ENCODE measurements at regions not wholly inside any gene's neighbourhood (a gene's known extent, or its start where the extent isn't known, plus 50 kb on each side); places are given as distances from the start of the nearest gene placed in this dataset.

- Histone ChIP-seq H3K4me1 (no peaks in the 10 kb centered on the region), H3K36me3 (no peaks in the 10 kb centered on the region), H3K27me3 (no peaks in the 10 kb centered on the region), H3K9me3 (peaks cover 0 to 75% (median 18%) of the 10 kb centered on the region in 4 donors), H3K27ac (no peak overlapping the region), H3K4me3 (no peak overlapping the region)
- WGBS, 5 donors, result 56 to 83% (median 74%) methylated on average over 3 of the region's 3 CpGs
- intact Hi-C loops (cut with DNase I; ENCODE audit: low total_unique reads), result no loop called here
- no peak for DNase-seq
- TF ChIP-seq CTCF (IDR thresholded peaks at IDR 0.05) (no peak), EP300 (IDR thresholded peaks at IDR 0.05) (no peak), POLR2A (IDR thresholded peaks at IDR 0.05) (no peak), POLR2AphosphoS5 (IDR thresholded peaks at IDR 0.05) (no peak)
Observed at GRCh38 chr19:23460656-23461055, 65.4 kb upstream of the ZNF91 start.

Small RNA genes lying in the stretch of these regions (small RNA-seq; reads per million reads assigned to genes)
- gene RPS27P29, result 0 reads per million in 4 donors
